RCC 7860 (cell line): ENCODE measurements at regions not wholly inside any gene's neighbourhood (a gene's known extent, or its start where the extent isn't known, plus 50 kb on each side); places are given as distances from the start of the nearest gene placed in this dataset.

Source experiments
- DNase-seq: peaks from one replicate; pipeline ENCODE4 v3.0.0-alpha.2; 2015; ENCODE audit warnings: low spot score
- FAIRE-seq: peaks from 2 replicates; lab custom pipeline; 2012; peaks lifted over from hg19 to GRCh38; lab: Jason Lieb, UNC

- FAIRE-seq: no peak
Measured at GRCh38 chr6:101199441-101199840, 194.1 kb upstream of the GRIK2 start.

DNA sequence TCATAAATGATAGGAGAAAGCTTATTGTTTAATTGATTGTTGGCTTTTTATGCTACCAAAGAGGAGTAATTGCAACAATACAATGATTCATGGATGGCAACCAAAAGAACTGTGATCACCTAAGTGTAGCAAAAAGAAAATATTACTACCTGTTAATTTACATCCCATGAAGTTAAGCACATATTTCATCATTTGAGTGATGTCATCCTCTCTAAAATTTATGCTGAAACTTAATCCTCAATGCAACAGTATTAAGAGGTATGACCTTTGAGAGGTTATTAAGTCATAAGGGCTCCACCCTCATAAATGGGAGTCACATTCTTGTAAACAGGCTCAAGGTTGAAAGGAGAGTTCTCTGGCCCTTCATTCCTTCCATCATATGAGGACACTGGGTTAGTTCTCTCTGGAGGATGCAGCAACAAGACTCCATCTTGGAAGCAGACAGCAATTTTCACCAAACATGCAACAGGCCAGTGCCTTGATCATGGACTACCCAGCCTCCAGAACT, 190.6 kb upstream of the GRIK2 start:
- no peak for DNase-seq
- FAIRE-seq: no peak

More at GRCh38 chr6:101199441-101199840, 194.1 kb upstream of the GRIK2 start:
- DNase-seq: no peak

DNA sequence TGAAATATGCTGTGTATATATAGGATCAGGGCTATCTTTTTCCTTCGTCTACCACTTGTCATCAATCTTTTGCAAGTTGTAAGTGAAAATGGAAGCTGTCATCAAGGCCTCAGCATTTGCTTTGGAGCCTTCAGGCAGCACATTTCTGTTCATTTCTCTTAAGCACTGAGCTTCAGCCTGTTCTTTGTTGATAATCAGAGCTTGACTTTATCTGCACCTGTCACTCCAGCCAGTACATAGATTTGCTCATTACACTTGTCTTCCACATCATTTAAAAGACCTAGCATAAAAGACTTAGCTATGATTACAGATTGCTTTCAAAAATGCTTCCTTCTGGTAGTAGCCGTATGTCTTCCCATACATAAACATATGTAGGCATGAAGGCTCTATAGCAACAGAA, 189.8 kb upstream of the GRIK2 start:
- no peak for FAIRE-seq
- DNase-seq: no peak

DNA sequence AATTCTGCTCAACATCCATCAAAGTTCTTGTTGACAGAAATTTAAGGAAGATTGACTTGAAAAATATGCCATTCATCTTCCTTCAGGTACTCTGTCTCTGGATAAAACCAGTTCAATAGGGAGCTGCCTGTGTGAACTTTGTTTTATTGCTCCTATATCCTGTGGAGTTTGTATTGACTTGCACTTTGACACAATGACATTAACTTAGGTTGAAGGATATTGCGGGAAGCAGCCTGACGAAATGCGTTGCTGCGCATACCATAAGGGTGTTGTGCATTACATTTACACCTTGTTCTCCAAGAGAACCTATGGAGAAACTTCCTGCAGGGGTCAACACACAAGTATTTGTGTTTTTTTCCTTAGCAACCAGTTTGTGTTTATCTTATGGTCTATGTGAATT, 185.4 kb upstream of the GRIK2 start:
- FAIRE-seq: no peak

GRCh38 chr6:101212640-101213039, 180.9 kb upstream of the GRIK2 start:
- FAIRE-seq: no peak

More for the DNA sequence above, 185.4 kb upstream of the GRIK2 start:
- no peak for DNase-seq

DNA sequence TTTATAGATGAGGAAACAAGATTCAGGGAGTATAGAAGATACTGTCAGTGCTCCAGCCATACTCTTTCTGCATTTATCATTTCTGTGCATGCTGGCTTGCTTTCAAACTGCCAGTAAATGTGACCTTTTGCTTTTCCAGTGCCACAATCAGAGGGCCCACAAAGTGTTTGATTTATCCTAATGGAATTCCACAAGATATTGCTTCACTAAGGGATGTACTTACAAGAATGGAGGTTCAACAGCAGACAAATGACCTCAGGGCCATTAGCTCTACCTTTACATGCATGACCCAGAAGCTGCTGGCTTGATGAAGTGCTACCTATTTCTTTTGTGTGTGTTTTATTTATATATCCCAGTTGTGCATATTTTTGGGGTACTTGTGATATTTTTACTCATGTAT, 171.5 kb upstream of the GRIK2 start:
- FAIRE-seq: no peak

More at GRCh38 chr6:101212640-101213039, 180.9 kb upstream of the GRIK2 start:
- no peak for DNase-seq

GRCh38 chr6:101224751-101225150, 168.8 kb upstream of the GRIK2 start:
- no peak for FAIRE-seq
- DNase-seq: no peak

More for the DNA sequence above, 171.5 kb upstream of the GRIK2 start:
- DNase-seq: no peak

DNA sequence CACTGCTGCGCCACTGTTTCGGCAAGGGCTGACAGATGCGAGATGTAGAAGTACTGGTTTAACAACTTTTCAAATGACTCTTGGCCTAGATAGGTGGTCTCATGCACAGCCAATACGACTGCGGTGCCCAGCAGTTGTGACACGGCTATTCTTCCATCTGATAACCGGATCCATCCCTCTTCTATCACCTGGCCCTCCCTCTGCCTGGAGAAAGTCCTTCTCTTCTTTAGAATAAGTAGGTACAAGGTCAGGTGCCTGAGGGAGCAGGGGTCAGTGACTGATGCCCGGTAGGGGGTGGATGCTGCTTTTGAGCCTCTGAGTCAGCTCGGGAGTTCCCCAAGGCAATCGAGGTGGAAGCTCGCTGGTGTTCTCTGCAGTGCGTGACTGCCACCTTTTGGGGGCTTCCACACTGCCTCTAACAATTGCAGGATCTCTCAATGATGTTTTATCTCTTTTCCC, 166.8 kb upstream of the GRIK2 start:
- DNase-seq (no peak), FAIRE-seq (no peak)

GRCh38 chr6:101230866-101231265, 162.6 kb upstream of the GRIK2 start:
- FAIRE-seq (no peak), DNase-seq (no peak)

DNA sequence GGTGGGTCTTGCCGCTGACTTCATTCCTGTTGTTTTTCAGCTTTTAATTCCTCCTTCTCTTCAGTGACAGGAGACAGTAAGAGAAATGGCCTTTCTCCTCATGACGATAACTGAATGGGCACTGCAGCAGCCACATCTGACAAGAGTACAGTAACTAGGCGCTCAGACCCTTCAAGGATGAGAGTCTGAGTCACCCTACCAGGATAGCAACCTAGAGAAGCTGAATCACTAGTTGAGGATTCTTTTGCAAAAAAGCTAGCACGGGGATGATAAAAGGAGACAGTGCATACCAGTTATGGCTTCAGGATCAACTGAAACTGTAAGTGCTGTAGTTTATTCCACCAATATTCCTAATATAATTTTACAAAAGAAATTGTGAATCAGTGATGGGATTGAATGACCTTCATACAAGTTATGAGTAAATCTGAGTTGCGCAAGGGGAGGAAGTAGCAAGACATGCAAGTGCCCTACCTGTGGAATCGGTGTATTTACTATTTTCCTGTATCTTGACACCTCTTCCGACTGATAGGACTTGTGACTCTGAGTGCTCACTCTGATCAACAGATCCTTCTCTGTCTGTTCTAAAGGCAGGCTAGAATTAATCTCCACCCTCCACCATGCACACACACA, 161.8 kb upstream of the GRIK2 start:
- DNase-seq (no peak), FAIRE-seq (no peak)

GRCh38 chr6:101232961-101233360, 160.5 kb upstream of the GRIK2 start:
- no peak for FAIRE-seq
- no peak for DNase-seq

DNA sequence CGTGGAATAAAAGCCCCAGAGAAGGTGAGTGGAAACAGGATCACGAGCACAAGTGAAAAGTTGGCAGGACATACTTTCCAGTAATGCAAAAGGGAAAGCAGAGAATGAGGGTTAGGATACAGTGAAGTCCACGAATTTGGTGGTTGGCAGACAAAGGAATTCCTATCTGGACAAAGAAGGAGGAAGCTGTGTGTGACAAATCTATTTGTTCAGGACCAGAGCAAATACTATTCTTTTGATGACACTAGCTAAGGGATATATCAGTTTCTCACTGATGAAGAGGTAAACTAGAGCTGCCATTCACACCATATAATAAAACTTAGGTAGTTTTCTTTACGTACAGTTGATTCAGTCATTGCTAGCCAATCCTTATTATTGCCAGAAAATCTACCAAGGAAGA, 156.8 kb upstream of the GRIK2 start:
- DNase-seq (no peak), FAIRE-seq (no peak)

- no peak for FAIRE-seq
- no peak for DNase-seq
Measured at GRCh38 chr6:101241442-101241841, 152.1 kb upstream of the GRIK2 start.

DNA sequence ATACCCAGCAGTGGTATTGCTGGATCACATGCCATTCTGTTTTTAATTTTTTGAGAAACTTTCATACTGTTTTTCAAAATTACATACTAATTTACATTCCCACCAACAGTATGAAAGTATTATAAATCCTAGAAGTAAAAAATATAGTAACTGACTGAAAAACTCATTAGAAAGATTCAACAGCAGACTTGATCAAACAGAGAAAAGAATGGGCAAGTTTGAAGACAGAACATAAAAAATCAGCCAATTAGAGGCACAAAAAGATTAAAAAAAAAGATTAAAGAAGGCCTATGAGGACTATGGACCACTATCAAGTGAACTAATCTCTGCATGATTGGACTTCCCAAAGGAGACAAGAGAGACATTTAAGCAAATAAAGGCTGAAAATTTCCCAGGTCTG, 144.0 kb upstream of the GRIK2 start:
- DNase-seq (no peak), FAIRE-seq (no peak)

DNA sequence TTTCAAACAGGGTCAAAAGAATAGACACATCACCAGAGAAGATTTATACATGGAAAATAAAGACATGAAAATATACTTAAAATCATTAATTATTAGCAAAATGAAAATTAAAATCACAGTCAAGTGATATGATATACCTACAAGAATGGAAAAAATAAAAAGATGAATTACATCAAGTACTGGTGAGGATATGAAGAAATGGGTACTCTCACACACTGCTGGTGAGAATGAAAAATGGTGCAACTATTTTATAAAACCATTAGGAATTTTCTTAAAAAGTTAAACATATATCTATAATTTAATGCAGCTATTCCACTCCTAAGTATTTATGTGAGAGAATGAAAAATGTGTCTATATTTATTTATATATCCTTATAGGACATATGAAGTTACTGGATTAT, 136.3 kb upstream of the GRIK2 start:
- no peak for DNase-seq
- no peak for FAIRE-seq

DNA sequence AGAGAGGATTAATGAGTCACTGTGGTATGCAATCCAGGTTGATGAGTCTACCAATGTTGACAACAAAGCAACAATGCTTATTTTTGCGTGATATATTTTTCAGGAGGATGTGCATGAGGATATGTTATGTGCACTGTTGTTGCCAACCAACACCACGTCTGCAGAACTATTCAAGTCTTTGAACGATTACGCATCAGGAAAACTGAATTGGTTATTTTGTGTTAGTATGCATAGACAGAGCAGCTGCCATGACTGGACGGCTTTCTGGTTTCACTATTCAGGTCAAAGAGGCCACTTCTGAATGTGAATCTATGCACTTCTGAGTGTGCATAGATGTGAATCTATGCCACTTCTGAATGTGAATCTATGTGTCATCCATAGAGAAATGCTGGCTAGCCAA, 134.0 kb upstream of the GRIK2 start:
- no peak for DNase-seq
- no peak for FAIRE-seq

DNA sequence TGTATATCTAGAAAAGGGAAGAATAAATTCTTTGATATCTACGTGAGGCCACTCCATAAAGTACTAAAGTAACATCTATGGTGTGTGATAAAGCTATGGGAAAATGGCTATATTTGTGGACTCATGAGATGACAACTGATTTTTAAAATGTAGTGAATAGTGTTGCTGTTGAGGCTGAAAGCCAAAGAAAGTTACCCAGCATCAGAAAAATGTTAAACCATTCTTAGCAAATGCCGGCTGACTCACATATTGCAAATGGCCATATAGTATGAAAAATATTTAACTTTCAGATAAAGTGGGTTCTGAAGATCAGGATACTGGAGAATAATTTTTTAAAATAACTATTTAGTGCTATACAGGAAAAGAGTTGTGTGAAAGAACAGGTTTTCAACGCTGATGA, 129.9 kb upstream of the GRIK2 start:
- no peak for FAIRE-seq
- DNase-seq: no peak

- FAIRE-seq (no peak), DNase-seq (no peak)
Measured at GRCh38 chr6:101266063-101266462, 127.4 kb upstream of the GRIK2 start.

GRCh38 chr6:101268541-101268940, 125.0 kb upstream of the GRIK2 start:
- FAIRE-seq: no peak
- DNase-seq: no peak

GRCh38 chr6:101275251-101275650, 118.3 kb upstream of the GRIK2 start:
- FAIRE-seq (no peak), DNase-seq (no peak)

DNA sequence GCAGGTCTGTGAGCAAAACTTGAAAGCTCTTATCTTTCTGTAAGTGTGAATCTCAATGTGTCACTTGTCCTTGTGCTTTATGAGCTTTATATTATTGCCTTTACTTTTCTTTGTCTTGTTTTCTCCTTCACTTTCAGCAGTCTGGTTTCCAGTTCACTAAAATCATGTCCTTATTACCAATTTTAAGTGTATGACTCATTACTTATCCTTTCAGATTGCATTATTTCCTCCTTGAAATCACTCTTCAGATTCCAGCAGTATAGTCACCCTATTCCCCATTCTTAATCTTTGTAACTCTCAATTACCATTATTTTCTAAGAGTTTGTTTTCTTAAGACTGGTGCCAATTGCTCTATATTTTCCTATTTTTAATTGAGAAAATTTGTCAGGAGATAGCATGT, 117.4 kb upstream of the GRIK2 start:
- DNase-seq: no peak
- FAIRE-seq: no peak

DNA sequence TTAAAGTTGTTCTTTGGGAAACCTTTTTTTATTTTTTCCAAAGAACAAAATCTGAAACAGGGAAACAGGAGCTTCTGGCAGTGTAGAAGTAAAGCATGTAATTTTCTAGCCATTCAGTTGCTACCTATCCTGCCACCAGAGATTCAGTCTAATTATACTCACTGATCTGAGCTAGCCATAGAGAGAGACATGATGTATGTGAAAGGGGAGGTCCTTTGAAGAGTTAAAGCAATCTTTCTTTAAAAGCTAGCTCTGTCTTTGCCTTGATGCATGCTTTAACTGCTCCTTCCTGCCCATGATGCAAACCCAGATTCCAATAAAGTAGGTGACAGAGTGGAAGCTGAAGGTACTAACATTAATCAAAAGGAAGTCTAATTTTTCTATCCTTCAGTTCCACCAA, 114.1 kb upstream of the GRIK2 start:
- DNase-seq (no peak), FAIRE-seq (no peak)

DNA sequence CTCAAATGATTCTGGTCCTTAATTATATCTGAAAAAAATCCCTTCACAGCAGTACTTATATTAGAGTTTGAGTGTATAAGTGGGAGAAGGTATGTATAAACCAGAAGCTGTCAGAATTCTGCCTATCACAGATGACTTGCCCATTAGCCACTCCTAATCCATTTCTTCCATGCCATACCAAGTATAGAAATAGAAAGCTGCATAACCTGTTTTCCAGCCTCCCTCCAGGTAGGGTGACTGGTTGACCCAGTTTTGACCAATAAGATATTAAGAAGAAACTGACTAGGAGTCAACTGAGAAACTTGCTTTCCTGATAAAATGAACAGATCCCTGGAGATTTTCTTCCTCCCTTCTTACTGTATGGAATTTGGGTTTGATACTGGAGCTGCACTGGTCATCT, 112.2 kb upstream of the GRIK2 start:
- FAIRE-seq: no peak
- no peak for DNase-seq
